Retina (tissue), 1 donor: ENCODE measurements at regions not wholly inside any gene's neighbourhood (a gene's known extent, or its start where the extent isn't known, plus 50 kb on each side); places are given as distances from the start of the nearest gene placed in this dataset.
"Not testable (repeated sequence)": the region's sequence is repeated elsewhere in the genome, so short reads cannot be mapped to it uniquely, and the experiment has no call there.

Source experiments
- DNase-seq: peaks from one replicate; pipeline ENCODE4 v3.0.0-alpha.2; 2016

GRCh38 chr9:78438780-78439179 is 141.9 kb downstream of the PSAT1 start:
- peak; percentile 62 for DNase-seq

DNA sequence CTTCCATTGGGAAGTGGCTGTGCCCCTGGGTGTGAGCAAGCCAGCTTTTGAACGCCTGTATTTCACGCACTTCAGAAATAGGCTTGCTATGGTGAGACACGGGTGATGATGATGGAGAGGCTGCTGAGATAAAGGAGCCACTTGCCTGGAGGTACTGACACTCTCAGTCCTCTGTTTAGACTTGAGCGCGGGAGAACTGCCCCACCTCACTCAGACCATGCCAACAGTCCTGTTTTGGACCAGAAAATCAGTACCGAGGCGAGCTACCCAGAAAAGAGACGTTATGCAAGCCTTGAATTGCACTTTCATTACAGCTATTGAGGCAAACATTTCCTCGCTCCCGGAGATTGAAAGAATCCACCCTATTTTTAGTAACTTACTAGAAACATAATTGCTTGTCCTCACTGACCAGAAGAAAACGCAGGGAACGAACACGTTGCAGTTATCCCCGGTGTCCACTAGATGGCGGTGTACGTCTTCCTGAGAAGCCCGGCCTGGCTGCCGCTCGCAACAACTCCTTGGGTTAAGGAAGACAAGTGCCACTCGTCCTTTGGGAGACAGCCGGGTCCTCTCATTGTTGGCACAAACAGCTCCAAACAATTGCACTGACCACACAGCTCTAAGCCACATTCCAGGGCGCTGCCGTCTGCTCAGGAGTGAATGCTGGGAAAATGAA is 142.4 kb downstream of the PSAT1 start:
- peak; percentile 96 for DNase-seq

- no peak for DNase-seq
Measured at GRCh38 chr9:78439866-78440830, 143.2 kb downstream of the PSAT1 start.

DNA sequence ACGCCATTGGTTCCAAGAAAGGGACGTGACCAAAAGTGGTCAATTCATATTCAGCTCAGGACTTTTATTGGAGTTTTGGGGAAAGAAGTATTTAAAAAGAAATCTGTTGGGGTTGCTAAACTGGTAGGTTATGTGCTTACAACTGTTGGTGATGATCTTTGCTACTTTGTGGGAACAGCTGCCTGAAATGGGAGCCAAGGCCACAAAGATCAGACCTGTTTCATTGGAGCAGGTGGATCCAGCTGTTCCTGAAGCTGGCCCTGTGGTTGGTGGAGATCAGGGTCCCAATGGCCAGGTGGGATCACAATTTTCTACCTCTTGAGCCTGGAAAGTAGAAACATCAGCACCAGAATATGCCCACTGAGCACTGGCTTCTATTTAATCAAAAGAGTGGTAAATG is 144.5 kb downstream of the PSAT1 start:
- DNase-seq = no peak

DNA sequence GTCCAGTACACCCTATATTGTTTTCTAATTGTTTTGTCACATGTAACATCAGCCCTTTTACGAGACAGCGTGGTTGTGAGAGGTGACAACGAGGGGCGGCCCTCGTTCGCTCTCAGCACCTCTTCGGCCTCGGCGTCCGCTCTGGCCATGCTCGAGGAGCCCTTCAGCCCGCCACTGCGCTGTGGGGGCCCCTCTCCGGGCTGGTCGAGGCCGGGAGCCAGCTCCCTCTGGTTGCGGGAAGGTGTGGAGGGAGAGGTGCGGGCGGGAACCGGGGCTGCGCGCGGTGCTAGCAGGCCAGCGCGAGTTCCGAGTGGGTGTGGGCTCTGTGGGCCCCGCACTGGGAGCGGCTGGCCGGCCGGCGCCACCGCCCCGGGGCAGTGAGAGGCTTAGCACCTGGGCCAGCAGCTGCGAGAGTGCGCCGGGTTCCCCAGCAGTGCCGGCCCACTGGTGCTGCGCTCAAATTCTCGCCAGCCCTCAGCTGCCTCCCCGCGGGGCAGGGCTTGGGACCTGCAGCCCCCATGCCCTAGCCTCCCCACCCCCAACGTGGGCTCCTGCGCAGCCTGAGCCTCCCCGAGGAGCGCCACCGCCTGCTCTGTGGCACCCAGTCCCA is 145.0 kb downstream of the PSAT1 start:
- no peak for DNase-seq

- DNase-seq = not testable (repeated sequence)
Measured at GRCh38 chr9:78442577-78442976, 145.7 kb downstream of the PSAT1 start.

GRCh38 chr9:78443946-78444345 is 147.0 kb downstream of the PSAT1 start:
- DNase-seq = no peak

GRCh38 chr9:78448960-78449673 is 152.2 kb downstream of the PSAT1 start:
- DNase-seq = peak; percentile 66

DNA sequence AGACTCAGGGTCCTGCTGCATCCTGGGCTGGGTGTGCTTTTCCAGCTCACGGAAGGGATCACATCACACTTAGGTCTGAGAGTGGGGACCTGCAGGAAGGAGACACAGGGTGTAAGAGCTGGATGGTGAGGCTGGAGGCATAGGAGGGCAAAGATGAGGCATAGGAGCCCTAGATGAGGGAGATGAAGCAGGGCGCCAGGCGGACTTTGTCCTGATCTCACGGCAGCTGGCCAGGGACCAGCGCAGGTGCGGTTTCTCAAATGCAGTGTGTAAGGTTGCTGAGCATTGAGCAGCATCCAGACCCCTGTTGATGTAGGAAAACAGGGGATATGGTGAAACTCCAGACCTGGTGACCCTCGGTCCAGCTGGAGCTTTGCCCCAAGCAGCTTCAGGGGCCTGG is 156.5 kb downstream of the PSAT1 start:
- no peak for DNase-seq

GRCh38 chr9:78462611-78463010 is 165.7 kb downstream of the PSAT1 start:
- no peak for DNase-seq

DNA sequence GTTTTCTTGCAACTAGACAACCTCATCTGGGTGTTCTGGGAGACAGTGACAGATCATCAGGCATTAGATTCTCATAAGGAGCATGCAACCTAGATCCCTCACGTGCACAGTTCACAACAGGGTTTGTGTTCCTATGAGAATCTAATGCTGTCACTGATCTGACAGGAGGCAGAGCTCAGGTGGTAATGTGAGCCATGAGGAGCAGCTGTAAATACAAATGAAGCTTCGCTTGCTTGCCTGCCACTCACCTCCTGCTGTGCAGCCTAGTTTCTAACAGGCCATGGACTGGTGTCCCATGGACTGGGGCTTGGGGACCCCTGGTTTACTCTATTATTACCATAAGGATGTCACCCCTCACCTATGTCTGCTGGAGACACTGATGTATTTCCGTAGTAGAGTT is 166.8 kb downstream of the PSAT1 start:
- no peak for DNase-seq

DNA sequence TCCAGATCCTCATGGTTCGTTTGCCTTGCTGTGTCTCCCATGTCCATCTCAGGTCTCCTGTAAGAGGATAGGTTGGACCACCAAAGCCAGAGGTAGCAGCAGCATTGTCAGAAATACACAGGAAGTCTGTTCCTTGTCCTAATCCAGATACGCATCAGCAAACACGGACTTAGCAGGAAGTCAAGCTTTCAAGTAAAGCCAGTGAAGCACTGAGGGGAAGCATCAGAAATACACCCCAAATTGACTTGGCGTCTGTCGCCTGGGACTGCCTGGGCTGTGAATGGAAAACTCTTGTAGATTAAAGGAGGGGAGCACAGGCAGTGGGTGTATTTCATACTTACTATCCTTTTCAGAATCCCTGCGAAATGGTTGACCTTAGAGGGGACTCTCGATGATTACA is 171.3 kb downstream of the PSAT1 start:
- DNase-seq = peak; percentile 56

GRCh38 chr9:78468974-78469576 is 172.2 kb downstream of the PSAT1 start:
- DNase-seq = no peak

GRCh38 chr9:78470216-78470615 is 173.3 kb downstream of the PSAT1 start:
- no peak for DNase-seq

- DNase-seq = no peak
Measured at GRCh38 chr9:78470741-78471140, 173.8 kb downstream of the PSAT1 start.

- DNase-seq = no peak
Measured at GRCh38 chr9:78472111-78472510, 175.2 kb downstream of the PSAT1 start.

- no peak for DNase-seq
Measured at GRCh38 chr9:78479441-78479840, 182.5 kb downstream of the PSAT1 start.

DNA sequence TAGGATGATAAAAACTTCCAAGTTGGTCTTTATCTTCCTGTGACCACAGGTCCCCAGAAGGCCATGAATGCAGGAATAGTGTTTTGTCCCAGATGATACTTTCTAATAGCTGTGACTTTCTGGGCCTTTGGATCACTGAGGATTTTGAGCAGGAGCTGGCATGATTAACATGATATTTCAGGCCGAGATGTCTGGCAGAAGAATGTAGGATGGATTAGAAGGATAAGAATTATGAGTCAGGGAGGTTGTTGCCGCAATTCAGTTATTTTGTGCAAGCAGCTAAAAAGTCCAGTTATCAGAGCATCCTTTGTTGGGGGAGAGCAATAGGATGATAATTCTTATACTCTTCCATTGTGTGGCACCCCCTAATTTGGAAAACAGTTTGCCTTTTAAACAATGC is 189.7 kb downstream of the PSAT1 start:
- DNase-seq = no peak

- no peak for DNase-seq
Measured at GRCh38 chr9:78490231-78490630, 193.3 kb downstream of the PSAT1 start.

- no peak for DNase-seq
Measured at GRCh38 chr9:78491402-78491801, 194.5 kb downstream of the PSAT1 start.

DNA sequence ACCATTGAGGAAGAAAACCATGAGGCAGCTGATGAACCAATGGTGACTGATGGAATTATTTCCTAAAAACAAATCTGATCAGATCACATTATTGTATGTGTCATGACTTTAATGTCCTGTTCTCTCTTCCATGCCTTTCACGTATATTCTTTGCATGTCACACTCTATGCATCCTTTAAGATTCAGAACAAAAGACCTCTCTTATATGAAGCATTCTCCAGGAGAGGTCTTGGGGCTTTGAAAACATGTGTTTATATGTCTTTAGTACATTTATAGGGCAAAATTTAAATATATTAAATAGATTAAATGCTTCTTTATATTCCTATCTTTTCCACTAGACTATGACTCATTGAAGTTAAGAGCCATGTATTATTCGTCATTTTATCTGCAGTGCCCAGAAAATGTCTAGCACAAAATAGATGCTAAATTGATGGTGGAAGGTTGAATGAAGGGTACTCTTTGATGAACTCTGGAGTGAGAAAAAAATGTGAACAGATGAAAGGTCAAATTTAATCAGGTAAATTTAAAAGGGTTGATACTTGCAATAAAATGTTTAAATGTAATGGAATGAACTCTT is 196.3 kb downstream of the PSAT1 start:
- no peak for DNase-seq

DNA sequence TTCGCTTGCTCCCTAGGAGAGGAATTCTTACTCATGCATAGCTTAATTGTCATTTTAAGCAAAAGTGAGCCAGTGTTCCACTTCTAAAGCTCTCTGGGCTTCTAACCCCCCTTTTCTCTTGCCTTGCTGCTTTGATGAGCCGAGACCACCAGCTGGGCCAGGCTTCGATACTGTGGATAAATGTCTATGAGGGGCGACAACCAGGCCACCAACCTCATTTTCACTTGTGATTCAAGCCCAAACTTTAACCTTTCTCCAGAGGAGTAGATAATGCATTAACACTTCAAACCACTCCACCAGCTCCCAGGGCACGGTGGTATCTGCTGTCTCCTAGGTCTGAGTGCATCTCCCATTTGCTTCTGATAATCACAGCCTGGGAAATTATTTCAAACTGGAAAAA is 205.6 kb downstream of the PSAT1 start:
- peak; percentile 56 for DNase-seq
